Naive thymus-derived CD8-positive, alpha-beta T cell (primary cell): ENCODE measurements at regions not wholly inside any gene's neighbourhood (a gene's known extent, or its start where the extent isn't known, plus 50 kb on each side); places are given as distances from the start of the nearest gene placed in this dataset.
"Not testable (repeated sequence)": the region's sequence is repeated elsewhere in the genome, so short reads cannot be mapped to it uniquely, and the experiment has no call there.

ENCODE experiments used
- ATAC-seq, 2 donors: fragments of 150-1000 bp; cut with Tn5 transposase in 1 of 2; sonication (Bioruptor Pico), chemical (Tn5 transposase) in 1 of 2; 1 replicate in 1 of 2; 2 replicates in 1 of 2; pipeline ENCODE4 v1.10.0; 2021; ENCODE audit warnings: mild to moderate bottlenecking in 2 of 2, moderate library complexity in 2 of 2
- POLR2A ChIA-PET: fragments of 350-600 bp; sonication (Branson Sonifier 250); formaldehyde crosslinking; loops from one replicate; lab custom pipeline; 2021; ENCODE audit warnings: antibody characterized with exemption; lab: Charles Lee
- DNase-seq, 10 donors: peaks; one replicate each; pipeline versions ENCODE4 v3.0.0 to v3.0.0-alpha.2; 2020 to 2022
- H3K27ac Mint-ChIP-seq, 10 donors: one replicate each; pipeline ENCODE4 v1.8.0; 2020 to 2022; ENCODE audit warnings: mild to moderate bottlenecking in 10 of 10, mixed read lengths in 10 of 10, moderate library complexity in 4 of 10, inconsistent platforms in 1 of 10
- H3K27me3 Mint-ChIP-seq, 5 donors: one replicate each; pipeline ENCODE4 v1.8.0; 2021 to 2022; ENCODE audit warnings: mixed read lengths in 5 of 5
- H3K36me3 Mint-ChIP-seq, 3 donors: one replicate each; pipeline ENCODE4 v1.8.0; 2020 to 2022; ENCODE audit warnings: mixed read lengths in 3 of 3, mild to moderate bottlenecking in 2 of 3, inconsistent platforms in 1 of 3
- H3K4me1 Mint-ChIP-seq, 4 donors: one replicate each; pipeline ENCODE4 v1.8.0; 2021 to 2022; ENCODE audit warnings: mixed read lengths in 4 of 4
- H3K4me3 Mint-ChIP-seq, 10 donors: one replicate each; pipeline ENCODE4 v1.8.0; 2020 to 2022; ENCODE audit warnings: mild to moderate bottlenecking in 10 of 10, mixed read lengths in 10 of 10, moderate library complexity in 6 of 10, inconsistent platforms in 1 of 10
- H3K9me3 Mint-ChIP-seq, 9 donors: one replicate each; pipeline ENCODE4 v1.8.0; 2020 to 2022; ENCODE audit warnings: mixed read lengths in 9 of 9, mild to moderate bottlenecking in 3 of 9, inconsistent platforms in 1 of 9, moderate library complexity in 1 of 9

GRCh38 chr2:31688282-31688681, 107.5 kb upstream of the SRD5A2 start:
- H3K4me1 Mint-ChIP-seq = no peaks in the 10 kb centered on the region
- peaks cover 0 to 21% (median 20%) of the 10 kb centered on the region in 3 donors for H3K36me3 Mint-ChIP-seq
- H3K27me3 Mint-ChIP-seq = peaks cover 2 to 25% (median 8%) of the 10 kb centered on the region in 5 donors
- POLR2A ChIA-PET = no interaction called here
- H3K27ac Mint-ChIP-seq = no peak overlapping the region
- peaks cover 6 to 54% (median 25%) of the 10 kb centered on the region in 9 donors for H3K9me3 Mint-ChIP-seq
- H3K4me3 Mint-ChIP-seq = no peak overlapping the region
- peak in 1 of 10 donors; percentile 3 for DNase-seq
- ATAC-seq = no peak

- H3K27me3 Mint-ChIP-seq = peaks cover 5 to 31% (median 13%) of the 10 kb centered on the region in 5 donors
- ATAC-seq, H3K4me3 Mint-ChIP-seq, POLR2A ChIA-PET, H3K4me1 Mint-ChIP-seq, DNase-seq, H3K27ac Mint-ChIP-seq: not testable (repeated sequence)
- peaks cover 13 to 61% (median 39%) of the 10 kb centered on the region in 9 donors for H3K9me3 Mint-ChIP-seq
- H3K36me3 Mint-ChIP-seq = peaks cover 2 to 34% (median 10%) of the 10 kb centered on the region in 3 donors
Measured at GRCh38 chr2:31683506-31683905, 102.8 kb upstream of the SRD5A2 start.

- no peak for ATAC-seq
- POLR2A ChIA-PET = no interaction called here
- H3K27me3 Mint-ChIP-seq = peaks cover 1 to 22% (median 5%) of the 10 kb centered on the region in 5 donors
- no peak overlapping the region for H3K27ac Mint-ChIP-seq
- H3K4me1 Mint-ChIP-seq = no peaks in the 10 kb centered on the region
- no peak overlapping the region for H3K4me3 Mint-ChIP-seq
- peaks cover 0 to 51% (median 4%) of the 10 kb centered on the region in 3 donors for H3K36me3 Mint-ChIP-seq
- no peak for DNase-seq
- peaks cover 19 to 99% (median 69%) of the 10 kb centered on the region in 9 donors for H3K9me3 Mint-ChIP-seq
Measured at GRCh38 chr2:31675485-31675901, 94.8 kb upstream of the SRD5A2 start.

- peaks cover 21 to 99% (median 60%) of the 10 kb centered on the region in 9 donors for H3K9me3 Mint-ChIP-seq
- DNase-seq (no peak), ATAC-seq (no peak)
- H3K27me3 Mint-ChIP-seq = peaks cover 1 to 22% (median 4%) of the 10 kb centered on the region in 5 donors
- H3K4me3 Mint-ChIP-seq = no peak overlapping the region
- no peaks in the 10 kb centered on the region for H3K4me1 Mint-ChIP-seq
- H3K27ac Mint-ChIP-seq = no peak overlapping the region
- peaks cover 0 to 48% (median 4%) of the 10 kb centered on the region in 3 donors for H3K36me3 Mint-ChIP-seq
- POLR2A ChIA-PET = no interaction called here
Measured at GRCh38 chr2:31674446-31674845, 93.7 kb upstream of the SRD5A2 start.

- ATAC-seq (no peak), DNase-seq (no peak)
- H3K27ac Mint-ChIP-seq = no peak overlapping the region
- peaks cover 11 to 27% (median 14%) of the 10 kb centered on the region in 9 donors for H3K9me3 Mint-ChIP-seq
- H3K27me3 Mint-ChIP-seq = peaks cover 3 to 9% (median 6%) of the 10 kb centered on the region in 5 donors
- no peak overlapping the region for H3K4me3 Mint-ChIP-seq
- H3K4me1 Mint-ChIP-seq = no peaks in the 10 kb centered on the region
- POLR2A ChIA-PET = no interaction called here
- peaks cover 0 to 10% (median 0%) of the 10 kb centered on the region in 3 donors for H3K36me3 Mint-ChIP-seq
Measured at GRCh38 chr2:31666878-31667277, 86.1 kb upstream of the SRD5A2 start.

GRCh38 chr2:31664949-31665724, 84.4 kb upstream of the SRD5A2 start:
- Mint-ChIP-seq H3K27ac (no peak overlapping the region), H3K9me3 (peaks cover 0 to 14% (median 6%) of the 10 kb centered on the region in 9 donors), H3K4me1 (no peaks in the 10 kb centered on the region), H3K36me3 (peaks cover 0 to 9% (median 0%) of the 10 kb centered on the region in 3 donors), H3K4me3 (no peak overlapping the region), H3K27me3 (peaks cover 4 to 9% (median 7%) of the 10 kb centered on the region in 5 donors)
- POLR2A ChIA-PET = no interaction called here
- DNase-seq (no peak), ATAC-seq (no peak)

- H3K4me1 Mint-ChIP-seq = no peaks in the 10 kb centered on the region
- no peak overlapping the region for H3K27ac Mint-ChIP-seq
- no peak overlapping the region for H3K4me3 Mint-ChIP-seq
- H3K36me3 Mint-ChIP-seq = peaks cover 0 to 6% (median 0%) of the 10 kb centered on the region in 3 donors
- DNase-seq (no peak), ATAC-seq (no peak)
- POLR2A ChIA-PET = no interaction called here
- peaks cover 8 to 30% (median 11%) of the 10 kb centered on the region in 5 donors for H3K27me3 Mint-ChIP-seq
- H3K9me3 Mint-ChIP-seq = peaks cover 0 to 7% (median 1%) of the 10 kb centered on the region in 9 donors
Measured at GRCh38 chr2:31660812-31661335, 80.1 kb upstream of the SRD5A2 start.

GRCh38 chr2:31660165-31660564, 79.4 kb upstream of the SRD5A2 start:
- Mint-ChIP-seq H3K9me3 (peaks cover 0 to 5% (median 0%) of the 10 kb centered on the region in 9 donors), H3K36me3 (peaks cover 0 to 6% (median 0%) of the 10 kb centered on the region in 3 donors), H3K27ac (no peak overlapping the region), H3K4me3 (no peak overlapping the region), H3K27me3 (peaks cover 8 to 30% (median 13%) of the 10 kb centered on the region in 5 donors), H3K4me1 (no peaks in the 10 kb centered on the region)
- POLR2A ChIA-PET = no interaction called here
- ATAC-seq (no peak), DNase-seq (no peak)

- H3K36me3 Mint-ChIP-seq = no peaks in the 10 kb centered on the region
- no peak for DNase-seq
- no peak overlapping the region for H3K4me3 Mint-ChIP-seq
- H3K27me3 Mint-ChIP-seq = peaks cover 9 to 35% (median 13%) of the 10 kb centered on the region in 5 donors
- no peak for ATAC-seq
- H3K4me1 Mint-ChIP-seq = no peaks in the 10 kb centered on the region
- POLR2A ChIA-PET = no interaction called here
- peaks cover 0 to 5% (median 0%) of the 10 kb centered on the region in 9 donors for H3K9me3 Mint-ChIP-seq
- no peak overlapping the region for H3K27ac Mint-ChIP-seq
Measured at GRCh38 chr2:31654241-31654640, 73.5 kb upstream of the SRD5A2 start.

GRCh38 chr2:31651736-31652135, 71.0 kb upstream of the SRD5A2 start:
- H3K4me1 Mint-ChIP-seq = no peaks in the 10 kb centered on the region
- H3K4me3 Mint-ChIP-seq = no peak overlapping the region
- H3K9me3 Mint-ChIP-seq = peaks cover 0 to 2% (median 0%) of the 10 kb centered on the region in 9 donors
- POLR2A ChIA-PET = no interaction called here
- no peak overlapping the region for H3K27ac Mint-ChIP-seq
- H3K36me3 Mint-ChIP-seq = no peaks in the 10 kb centered on the region
- ATAC-seq (no peak), DNase-seq (no peak)
- peaks cover 7 to 26% (median 9%) of the 10 kb centered on the region in 5 donors for H3K27me3 Mint-ChIP-seq

- Mint-ChIP-seq H3K27ac (no peak overlapping the region), H3K4me1 (no peaks in the 10 kb centered on the region), H3K4me3 (no peak overlapping the region), H3K27me3 (peaks cover 5 to 26% (median 9%) of the 10 kb centered on the region in 5 donors), H3K36me3 (no peaks in the 10 kb centered on the region), H3K9me3 (peaks cover 0 to 2% (median 0%) of the 10 kb centered on the region in 9 donors)
- POLR2A ChIA-PET = no interaction called here
- no peak for DNase-seq
- ATAC-seq = no peak
Measured at GRCh38 chr2:31651267-31651666, 70.5 kb upstream of the SRD5A2 start.

- H3K4me1 Mint-ChIP-seq = no peaks in the 10 kb centered on the region
- no peak overlapping the region for H3K4me3 Mint-ChIP-seq
- POLR2A ChIA-PET = no interaction called here
- H3K27ac Mint-ChIP-seq = no peak overlapping the region
- H3K9me3 Mint-ChIP-seq = peaks cover 0 to 9% (median 2%) of the 10 kb centered on the region in 9 donors
- H3K36me3 Mint-ChIP-seq = no peaks in the 10 kb centered on the region
- ATAC-seq (no peak), DNase-seq (no peak)
- peaks cover 8 to 66% (median 16%) of the 10 kb centered on the region in 5 donors for H3K27me3 Mint-ChIP-seq
Measured at GRCh38 chr2:31644551-31644950, 63.8 kb upstream of the SRD5A2 start.

- ATAC-seq (no peak), DNase-seq (no peak)
- POLR2A ChIA-PET = no interaction called here
- peaks cover 7 to 73% (median 16%) of the 10 kb centered on the region in 5 donors for H3K27me3 Mint-ChIP-seq
- no peak overlapping the region for H3K27ac Mint-ChIP-seq
- H3K4me1 Mint-ChIP-seq = no peaks in the 10 kb centered on the region
- no peak overlapping the region for H3K4me3 Mint-ChIP-seq
- no peaks in the 10 kb centered on the region for H3K36me3 Mint-ChIP-seq
- peaks cover 0 to 16% (median 2%) of the 10 kb centered on the region in 9 donors for H3K9me3 Mint-ChIP-seq
Measured at GRCh38 chr2:31642707-31643106, 62.0 kb upstream of the SRD5A2 start.
